ENCODE measurements at regions not wholly inside any gene's neighbourhood (a gene's known extent, or its start where the extent isn't known, plus 50 kb on each side); places are given as distances from the start of the nearest gene placed in this dataset.

DNA sequence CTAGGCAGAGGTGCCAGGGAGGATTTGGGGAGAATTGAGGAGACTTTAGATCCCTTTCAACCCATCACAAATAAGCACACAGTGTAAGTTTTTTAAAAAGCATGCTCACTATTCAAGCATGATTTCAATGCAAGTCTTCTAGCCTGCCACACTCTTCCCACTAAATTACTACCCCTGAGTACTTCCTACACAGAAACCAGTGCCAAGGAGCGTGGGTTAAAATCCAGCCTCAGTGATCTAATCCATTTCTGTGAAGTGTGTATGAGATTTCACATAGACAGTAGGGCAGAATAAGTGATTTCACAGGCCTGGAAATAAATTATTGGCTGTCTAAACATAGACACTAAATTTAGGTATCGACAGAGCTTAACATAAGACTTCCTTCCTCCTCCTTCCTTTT is 142.9 kb upstream of the ATP1B1 start:
- no peak for DNase-seq (ENCODE audit: low read depth in 2 of 2)

DNA sequence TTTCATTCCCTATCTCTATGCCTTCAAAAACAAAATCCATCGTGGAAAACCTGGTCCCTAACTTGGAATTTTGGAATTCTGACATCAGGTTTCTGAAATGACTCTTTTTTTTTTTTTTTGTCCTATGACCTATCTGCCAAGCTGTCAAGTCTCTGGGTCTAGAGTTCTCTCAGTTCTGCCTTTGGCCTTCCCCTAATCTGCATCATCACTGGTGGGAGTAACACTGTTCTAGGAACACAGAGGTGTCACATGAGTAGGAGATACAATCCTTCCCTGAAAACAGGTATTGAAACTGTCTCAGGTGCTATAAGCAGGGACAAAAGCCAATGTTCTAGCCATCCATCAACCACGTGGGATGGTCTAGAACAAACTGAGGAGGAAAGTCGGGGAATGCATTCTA is 142.0 kb upstream of the ATP1B1 start:
- DNase-seq (ENCODE audit: low read depth in 2 of 2), result no peak

GRCh38 chr1:168966217-168966616 is 140.3 kb upstream of the ATP1B1 start:
- no peak for DNase-seq (ENCODE audit: low read depth in 2 of 2)

- DNase-seq (ENCODE audit: low read depth in 2 of 2), result no peak
Observed at GRCh38 chr1:168966636-168967035, 139.9 kb upstream of the ATP1B1 start.

GRCh38 chr1:168970926-168971659 is 135.4 kb upstream of the ATP1B1 start:
- DNase-seq (ENCODE audit: low read depth in 2 of 2), result no peak

- DNase-seq (ENCODE audit: low read depth in 2 of 2), result no peak
Observed at GRCh38 chr1:168972225-168972624, 134.3 kb upstream of the ATP1B1 start.

DNA sequence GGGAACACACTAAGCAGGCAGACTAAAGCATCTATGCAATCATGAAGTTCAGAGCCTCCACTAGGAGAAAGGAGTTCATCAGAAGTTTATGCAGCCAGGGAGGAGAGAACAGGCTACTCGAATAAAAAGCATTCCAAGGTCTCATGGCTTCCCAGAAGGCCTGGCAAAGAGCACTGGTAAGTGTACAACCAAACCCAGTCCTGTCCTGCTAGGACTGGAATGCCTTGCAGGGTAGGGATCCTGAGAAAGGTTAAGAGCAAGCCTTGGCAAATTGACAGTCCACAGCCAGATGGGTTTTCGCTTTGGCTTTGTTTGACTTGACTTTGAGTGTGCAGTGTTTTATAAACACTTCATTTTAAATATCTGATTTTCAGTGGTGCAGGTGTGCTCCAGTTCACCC is 133.6 kb upstream of the ATP1B1 start:
- DNase-seq (ENCODE audit: low read depth in 2 of 2), result no peak

DNA sequence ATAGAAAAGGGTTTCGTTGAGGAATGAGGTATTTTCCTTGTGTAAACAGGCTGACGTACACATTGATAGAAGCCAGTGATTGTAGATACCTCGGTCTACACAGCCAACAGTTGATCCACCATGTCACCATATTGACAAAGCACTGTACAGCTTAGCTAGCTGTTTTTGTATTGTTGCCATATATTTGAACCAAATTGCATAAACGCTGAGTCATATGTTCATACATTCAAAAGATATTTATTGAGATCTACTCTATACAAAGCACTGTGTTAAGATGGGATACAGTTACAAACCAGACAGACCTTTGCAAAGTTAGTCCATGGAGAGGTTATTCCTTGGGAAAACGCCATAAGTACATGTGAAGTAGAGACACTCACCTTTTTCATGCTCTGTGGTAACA is 132.4 kb upstream of the ATP1B1 start:
- no peak for DNase-seq (ENCODE audit: low read depth in 2 of 2)

DNA sequence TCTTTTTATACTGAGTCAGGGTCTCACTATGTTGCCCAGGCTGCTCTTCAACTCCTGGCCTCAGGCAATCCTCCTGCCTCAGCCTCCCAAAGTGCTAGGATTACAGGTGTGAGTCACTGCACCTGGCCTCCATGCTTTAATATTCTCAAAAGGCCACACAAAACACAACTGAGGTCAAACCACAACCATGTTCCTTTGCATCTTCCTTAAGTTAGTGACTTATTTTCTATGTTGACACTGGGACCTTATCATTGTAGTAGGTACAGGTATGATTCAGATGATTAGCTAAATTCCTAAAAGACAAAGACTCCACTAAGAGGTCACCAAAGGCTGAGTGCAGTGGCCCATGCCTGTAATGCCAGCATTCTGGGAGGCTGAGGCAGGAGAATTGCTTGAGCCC is 131.9 kb upstream of the ATP1B1 start:
- DNase-seq (ENCODE audit: low read depth in 2 of 2), result no peak

- no peak for DNase-seq (ENCODE audit: low read depth in 2 of 2)
Observed at GRCh38 chr1:168976267-168976666, 130.2 kb upstream of the ATP1B1 start.

DNA sequence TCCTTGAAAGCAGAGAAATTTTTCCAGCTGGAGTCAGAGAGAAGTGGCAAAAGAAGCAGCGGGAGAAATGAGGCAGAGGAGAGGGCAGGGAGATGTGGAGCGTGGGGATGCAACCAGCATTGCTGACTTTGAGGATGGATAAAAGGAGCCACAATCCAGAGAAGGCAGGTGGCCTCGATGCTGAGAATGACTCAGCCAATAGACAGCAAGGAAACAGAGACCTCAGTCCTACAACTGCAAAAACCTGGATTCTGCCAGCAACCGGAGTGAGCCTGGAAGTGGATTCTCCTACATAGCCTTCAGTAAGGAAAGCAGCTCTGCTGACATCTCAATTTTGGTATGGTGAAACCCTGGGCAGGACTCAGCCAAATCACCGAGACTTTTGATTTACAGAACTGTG is 128.9 kb upstream of the ATP1B1 start:
- DNase-seq (ENCODE audit: low read depth in 2 of 2), result no peak

DNA sequence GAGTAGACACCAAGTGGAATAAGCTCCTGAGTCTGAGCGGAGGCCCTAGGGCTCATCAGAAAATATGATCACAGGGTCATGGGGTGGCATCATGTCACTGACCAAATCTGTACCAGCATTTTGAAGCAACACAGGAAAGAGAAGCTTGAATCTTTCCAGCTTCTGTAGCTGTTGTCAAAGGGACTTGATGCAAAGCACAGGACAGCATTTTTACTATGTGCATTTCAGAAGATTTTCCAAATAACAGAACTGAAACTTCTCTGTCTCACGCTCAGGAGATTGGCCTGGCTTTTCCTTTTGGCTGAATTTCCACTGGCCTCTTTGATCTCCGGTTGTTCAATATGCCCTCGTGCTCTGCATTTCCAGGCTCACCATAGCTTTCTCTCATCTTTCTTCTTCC is 127.2 kb upstream of the ATP1B1 start:
- DNase-seq (ENCODE audit: low read depth in 2 of 2), result no peak

DNA sequence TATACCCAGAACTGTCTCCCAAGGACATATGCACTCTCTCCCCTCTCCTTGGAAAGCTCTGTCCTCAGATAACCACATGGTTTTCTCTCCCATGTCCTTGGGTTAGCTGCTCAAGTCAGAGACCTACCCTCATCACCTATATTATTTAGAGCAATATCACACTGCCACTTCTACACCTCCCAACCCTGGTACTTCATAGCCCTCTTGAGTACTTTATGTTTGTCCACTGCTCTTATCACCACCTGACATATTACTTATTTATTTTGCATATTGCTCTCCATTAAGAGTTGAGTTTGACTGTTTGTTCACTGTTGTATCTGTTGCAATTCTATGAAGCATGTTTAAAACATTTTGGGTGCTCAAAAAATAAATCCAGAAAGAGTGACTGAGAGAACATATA is 126.3 kb upstream of the ATP1B1 start:
- no peak for DNase-seq (ENCODE audit: low read depth in 2 of 2)

- DNase-seq (ENCODE audit: low read depth in 2 of 2), result no peak
Observed at GRCh38 chr1:168980656-168981055, 125.8 kb upstream of the ATP1B1 start.

DNA sequence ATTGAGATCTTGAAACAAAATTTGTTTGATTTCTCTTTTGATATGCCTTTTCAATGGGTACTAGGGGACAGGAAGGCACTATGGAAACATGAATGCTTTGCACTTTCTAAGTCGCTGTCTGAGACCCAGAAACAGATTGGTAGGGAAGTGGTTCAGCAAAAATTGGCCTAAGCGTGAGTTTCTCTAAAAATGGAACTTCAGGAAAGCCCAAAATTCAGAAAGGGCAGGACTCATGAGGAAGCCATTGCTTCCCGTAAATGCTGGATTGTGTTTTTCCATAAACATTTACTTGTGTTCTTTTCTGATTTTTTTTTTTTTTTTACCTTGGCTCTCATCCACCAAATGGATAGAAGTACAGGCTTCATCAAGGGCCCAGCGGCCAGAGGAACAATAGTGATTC is 123.7 kb upstream of the ATP1B1 start:
- DNase-seq (ENCODE audit: low read depth in 2 of 2), result no peak

- no peak for DNase-seq (ENCODE audit: low read depth in 2 of 2)
Observed at GRCh38 chr1:168987330-168987729, 119.2 kb upstream of the ATP1B1 start.

- DNase-seq (ENCODE audit: low read depth in 2 of 2), result no peak
Observed at GRCh38 chr1:168987923-168988322, 118.6 kb upstream of the ATP1B1 start.

- DNase-seq (ENCODE audit: low read depth in 2 of 2), result no peak
Observed at GRCh38 chr1:168989985-168990384, 116.5 kb upstream of the ATP1B1 start.

DNA sequence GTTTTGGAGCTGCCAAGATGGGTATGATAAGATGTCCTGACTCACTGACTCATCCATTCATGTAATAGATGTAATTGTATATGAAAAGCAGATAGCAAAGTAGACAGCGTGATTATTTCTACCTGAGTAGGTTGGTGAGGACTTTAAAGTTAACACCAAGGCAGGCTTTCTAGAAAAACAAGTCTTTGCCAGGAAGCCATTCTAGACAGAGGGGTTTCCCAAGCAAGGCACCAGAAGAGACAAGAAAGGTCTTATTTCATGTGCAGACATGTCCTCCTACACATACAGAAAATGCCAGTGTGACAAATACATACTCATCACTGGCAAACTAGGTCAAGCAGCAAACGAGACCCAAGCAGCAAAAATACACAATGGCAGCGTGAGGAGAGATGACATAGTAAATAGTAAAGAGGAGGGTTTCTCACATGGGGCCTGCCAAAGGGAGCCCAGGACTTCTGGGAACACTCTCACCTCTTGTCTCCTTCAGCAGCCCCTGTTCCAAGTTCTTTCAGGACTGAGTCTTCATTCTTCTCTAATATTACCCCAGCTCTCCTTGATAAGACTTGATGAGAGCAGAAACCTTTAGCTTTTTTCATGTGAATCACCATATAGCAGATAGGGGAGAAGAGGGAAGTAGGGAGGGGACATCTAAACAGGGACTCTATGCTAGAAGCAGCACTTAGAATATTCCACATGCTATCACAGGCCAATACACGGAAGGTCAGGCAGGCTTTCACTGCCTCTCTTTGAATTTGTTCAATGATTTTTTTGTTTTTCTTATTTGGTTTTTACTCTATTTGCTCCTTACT is 114.6 kb upstream of the ATP1B1 start:
- DNase-seq (ENCODE audit: low read depth in 2 of 2), result peak; percentile 1 to 16

GRCh38 chr1:169001353-169001752 is 105.1 kb upstream of the ATP1B1 start:
- no peak for DNase-seq (ENCODE audit: low read depth in 2 of 2)

GRCh38 chr1:169003864-169004516 is 102.5 kb upstream of the ATP1B1 start:
- no peak for DNase-seq (ENCODE audit: low read depth in 2 of 2)

GRCh38 chr1:169005776-169006175 is 100.7 kb upstream of the ATP1B1 start:
- no peak for DNase-seq (ENCODE audit: low read depth in 2 of 2)

DNA sequence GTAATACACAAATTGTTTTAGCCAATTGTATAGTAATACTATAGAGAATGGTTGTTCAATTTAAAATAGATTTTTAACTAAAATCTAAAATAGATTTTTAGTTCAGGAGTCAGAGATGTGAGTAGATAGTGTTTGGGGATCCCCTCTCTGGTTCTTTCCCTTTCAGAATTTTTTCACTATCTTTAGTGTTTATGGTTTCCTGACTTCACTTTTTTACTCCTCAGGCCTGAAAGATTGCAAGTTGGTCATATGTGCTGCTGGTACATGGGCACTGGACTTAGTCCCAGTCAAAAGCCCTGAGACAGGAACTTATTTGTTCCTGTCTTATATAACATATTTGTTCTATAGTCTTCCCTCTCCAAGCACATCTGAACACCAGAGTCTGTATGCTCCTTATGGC is 96.8 kb upstream of the ATP1B1 start:
- DNase-seq (ENCODE audit: low read depth in 2 of 2), result no peak
